SK-N-SH (cell line): ENCODE measurements at regions not wholly inside any gene's neighbourhood (a gene's known extent, or its start where the extent isn't known, plus 50 kb on each side); places are given as distances from the start of the nearest gene placed in this dataset.

Experiments used
- CTCF ChIA-PET: fragments of 300-600, 350-600 bp; formaldehyde crosslinking; extraction: SDS; loops from one replicate; lab custom pipeline; 2021; lab: Yijun Ruan, JAX
- POLR2A ChIA-PET: fragments of 350-600 bp; sonication (Branson Sonifier 250); formaldehyde crosslinking; extraction: SDS; loops from one replicate; lab custom pipeline; 2020; ENCODE audit warnings: antibody characterized with exemption, inconsistent platforms; lab: Yijun Ruan, JAX
- DNase-seq: peaks from one replicate; pipeline ENCODE4 v3.0.0; 2012
- H2AFZ ChIP-seq: fragments of 200-600 bp; sonication (generic); 2 replicates; pipeline ENCODE4 v1.8.1; 2016; ENCODE audit warnings: antibody characterized with exemption, mild to moderate bottlenecking, low read depth
- H3F3A ChIP-seq: fragments of 200-600 bp; sonication (generic); replicated peaks from 2 replicates; pipeline ENCODE3; 2016; ENCODE audit warnings: antibody characterized with exemption, mild to moderate bottlenecking; ENCODE audit not compliant: insufficient read depth
- H3K27ac ChIP-seq, 2 experiments: fragments of 200-500 bp in 1 of 2; fragments of 200-600 bp in 1 of 2; sonication (Bioruptor generic) in 1 of 2; sonication (generic), shearing (Covaris generic) in 1 of 2; 2 replicates each; pipeline versions ENCODE4 v1.5.1 to v1.6.1; 2014 to 2016; ENCODE audit warnings: low read depth in 2 of 2, inconsistent platforms in 1 of 2, low read length in 1 of 2, mild to moderate bottlenecking in 1 of 2, mixed read lengths in 1 of 2
- H3K27me3 ChIP-seq: fragments of 200-600 bp; sonication (generic), shearing (Covaris generic); 2 replicates; pipeline ENCODE4 v1.6.1; 2016; ENCODE audit warnings: mixed run types; ENCODE audit not compliant: insufficient read depth
- H3K36me3 ChIP-seq, 2 experiments: fragments of 200-500 bp in 1 of 2; fragments of 200-600 bp in 1 of 2; sonication (Bioruptor generic) in 1 of 2; sonication (generic) in 1 of 2; replicated peaks in 1 of 2; 2 replicates each; pipeline versions ENCODE3 to v1.5.1; 2014 to 2016; ENCODE audit warnings: low read length in 1 of 2, mild to moderate bottlenecking in 1 of 2; ENCODE audit not compliant: insufficient read depth in 2 of 2, control insufficient read depth in 1 of 2
- H3K4me1 ChIP-seq, 2 experiments: fragments of 200-500 bp in 1 of 2; fragments of 200-600 bp in 1 of 2; sonication (Bioruptor generic) in 1 of 2; sonication (generic), shearing (Covaris generic) in 1 of 2; 2 replicates each; pipeline versions ENCODE4 v1.5.1 to v1.6.1; 2014 to 2016; ENCODE audit warnings: low read depth in 1 of 2, low read length in 1 of 2, mixed run types in 1 of 2; ENCODE audit not compliant: insufficient read depth in 2 of 2, control insufficient read depth in 1 of 2
- H3K4me2 ChIP-seq: fragments of 200-600 bp; sonication (generic), shearing (Covaris generic); 2 replicates; pipeline ENCODE4 v1.6.1; 2017; ENCODE audit warnings: mixed run types
- H3K4me3 ChIP-seq, 2 experiments: fragments of 200-500 bp in 1 of 2; fragments of 200-600 bp in 1 of 2; sonication (Bioruptor generic) in 1 of 2; sonication (generic), shearing (Covaris generic) in 1 of 2; 2 replicates each; pipeline versions ENCODE4 v1.5.1 to v1.8.1; 2014 to 2016; ENCODE audit warnings: low read depth in 2 of 2, inconsistent platforms in 1 of 2, low read length in 1 of 2, mild to moderate bottlenecking in 1 of 2, mixed read lengths in 1 of 2, moderate library complexity in 1 of 2
- H3K79me2 ChIP-seq: fragments of 200-600 bp; sonication (generic); 2 replicates; pipeline ENCODE4 v1.8.1; 2017; ENCODE audit warnings: mild to moderate bottlenecking; ENCODE audit not compliant: insufficient read depth
- H3K9ac ChIP-seq: fragments of 200-600 bp; sonication (generic); 2 replicates; pipeline ENCODE4 v1.6.1; 2017; ENCODE audit warnings: mixed run types
- H3K9me2 ChIP-seq: fragments of 200-600 bp; sonication (generic); 2 replicates; pipeline ENCODE4 v1.6.1; 2017; ENCODE audit warnings: mixed run types
- H3K9me3 ChIP-seq: fragments of 200-600 bp; sonication (generic); 2 replicates; pipeline ENCODE4 v1.6.1; 2017; ENCODE audit warnings: mixed run types, mild to moderate bottlenecking, moderate library complexity
- H4K20me1 ChIP-seq: fragments of 200-600 bp; sonication (generic); 2 replicates; pipeline ENCODE4 v1.6.1; 2017; ENCODE audit warnings: mild to moderate bottlenecking, mixed run types; ENCODE audit not compliant: insufficient read depth
- CHD2 ChIP-seq: fragments of 150-350 bp; IDR thresholded peaks from 2 replicates; pipeline ENCODE4 v1.6.1; 2018; ENCODE audit warnings: low read length; ENCODE audit not compliant: partially characterized antibody
- CTCF ChIP-seq: fragments of 200-600 bp; sonication (generic); IDR thresholded peaks from 2 replicates; pipeline ENCODE4 v1.6.1; 2017; ENCODE audit warnings: antibody characterized with exemption, mild to moderate bottlenecking, moderate library complexity
- ELF1 ChIP-seq: IDR thresholded peaks from 2 replicates; pipeline ENCODE4 v1.4.0; 2012
- EP300 ChIP-seq, 2 experiments: IDR thresholded peaks; 2 replicates each; pipeline versions ENCODE4 v1.4.0 to v1.6.1; 2012; ENCODE audit warnings: borderline replicate concordance in 1 of 2, low read depth in 1 of 2, low read length in 1 of 2
- GATA2 ChIP-seq: sonication (generic); formaldehyde crosslinking; IDR thresholded peaks from 2 replicates; pipeline ENCODE4 v1.5.0; 2020; ENCODE audit warnings: mild to moderate bottlenecking, missing genetic modification reagents
- IRF3 ChIP-seq: fragments of 150-350 bp; IDR thresholded peaks from 2 replicates; pipeline ENCODE4 v1.6.1; 2016; ENCODE audit warnings: mild to moderate bottlenecking, low read depth, low read length
- MAX ChIP-seq: IDR thresholded peaks from 2 replicates; pipeline ENCODE4 v1.4.0; 2012; ENCODE audit warnings: low read depth
- MEF2A ChIP-seq: IDR thresholded peaks from 2 replicates; pipeline ENCODE4 v1.4.0; 2012; ENCODE audit warnings: low read depth, borderline replicate concordance
- NFIC ChIP-seq: IDR thresholded peaks from 2 replicates; pipeline ENCODE4 v1.4.0; 2012; ENCODE audit warnings: borderline replicate concordance
- NRF1 ChIP-seq: IDR thresholded peaks from 2 replicates; pipeline ENCODE4 v1.6.1; 2012; ENCODE audit warnings: low read depth, mild to moderate bottlenecking, low read length
- POLR2AphosphoS5 ChIP-seq: IDR thresholded peaks from 2 replicates; pipeline ENCODE4 v1.6.1; 2012; ENCODE audit warnings: low read depth, low read length
- RAD21 ChIP-seq: IDR thresholded peaks from 2 replicates; pipeline ENCODE4 v1.6.1; 2012; ENCODE audit warnings: mild to moderate bottlenecking, low read length
- RCOR1 ChIP-seq: fragments of 150-350 bp; IDR thresholded peaks from 2 replicates; pipeline ENCODE4 v1.6.1; 2017; ENCODE audit warnings: antibody characterized with exemption, low read length
- RFX5 ChIP-seq: IDR thresholded peaks from 2 replicates; pipeline ENCODE4 v1.6.1; 2012; ENCODE audit warnings: mild to moderate bottlenecking, improper control_type of control experiment, low read length
- SIN3A ChIP-seq: IDR thresholded peaks from 2 replicates; pipeline ENCODE4 v1.6.1; 2012; ENCODE audit warnings: low read depth, mild to moderate bottlenecking, low read length, moderate library complexity, borderline replicate concordance
- SMC3 ChIP-seq: IDR thresholded peaks from 2 replicates; pipeline ENCODE4 v1.6.1; 2012; ENCODE audit warnings: low read depth, low read length, improper control_type of control experiment
- TAF1 ChIP-seq: IDR thresholded peaks from 2 replicates; pipeline ENCODE4 v1.6.1; 2012; ENCODE audit warnings: low read depth, mild to moderate bottlenecking, low read length, moderate library complexity, borderline replicate concordance
- TCF12 ChIP-seq: IDR thresholded peaks from 2 replicates; pipeline ENCODE4 v1.4.0; 2012
- TEAD4 ChIP-seq: IDR thresholded peaks from 2 replicates; pipeline ENCODE4 v1.4.0; 2012; ENCODE audit warnings: mild to moderate bottlenecking, borderline replicate concordance; ENCODE audit not compliant: insufficient read depth
- YY1 ChIP-seq: IDR thresholded peaks from 2 replicates; pipeline ENCODE4 v1.4.0; 2012; ENCODE audit warnings: low read depth, mild to moderate bottlenecking
- WGBS: methylation state at CpG from one replicate; pipeline ENCODE4 v1.1.6; 2017; ENCODE audit warnings: low lambda C conversion rate; 5-methylcytosine and 5-hydroxymethylcytosine counted together

GRCh38 chr5:103464835-103465484 is 97.6 kb downstream of the NUDT12 start:
- H3K27me3 ChIP-seq, result no peaks in the 10 kb centered on the region
- no peaks in the 10 kb centered on the region for H4K20me1 ChIP-seq
- POLR2A ChIA-PET, result no interaction called here
- H3K9me3 ChIP-seq, result no peaks in the 10 kb centered on the region
- no peaks in the 10 kb centered on the region for H3K79me2 ChIP-seq
- 0 out of 2 replicates have a peak overlapping the region, but pooled peaks have one; percentile 1 for H3K4me2 ChIP-seq
- no peak overlapping the region for H2AFZ ChIP-seq
- CTCF ChIA-PET, result interaction anchor here (0.7 to 0.9 kb wide), 2 partner anchors 10 to 73 kb away, joined by 3 to 5 read pairs; no protein-coding TSS in a partner anchor
- H3K36me3 ChIP-seq, result no peaks in the 10 kb centered on the region
- H3F3A ChIP-seq, result peaks cover 32% of the 10 kb centered on the region
- no peak overlapping the region; a peak in 2 of 4 replicates for H3K27ac ChIP-seq
- H3K9ac ChIP-seq, result no peak overlapping the region
- no peak overlapping the region for H3K4me3 ChIP-seq
- no peaks in the 10 kb centered on the region for H3K9me2 ChIP-seq
- WGBS, result 83% methylated on average over 5 of the region's 5 CpGs
- DNase-seq, result no peak
- peaks cover 5 to 62% of the 10 kb centered on the region in 2 experiments; a peak in 3 of 4 replicates for H3K4me1 ChIP-seq
- TF ChIP-seq YY1 (no peak), CTCF (peak; percentile 35)

- Histone ChIP-seq H3K9me2 (no peaks in the 10 kb centered on the region), H3K27me3 (no peaks in the 10 kb centered on the region), H4K20me1 (no peaks in the 10 kb centered on the region), H3K27ac (no peak overlapping the region), H3K36me3 (no peaks in the 10 kb centered on the region), H3K4me2 (no peak overlapping the region), H2AFZ (peak overlapping the region; percentile 48; the same call in 1 of the 2 replicates), H3K4me3 (no peak overlapping the region), H3K9me3 (no peaks in the 10 kb centered on the region), H3F3A (peaks cover 24% of the 10 kb centered on the region), H3K4me1 (peaks cover 5 to 48% of the 10 kb centered on the region in 2 experiments; a peak in 3 of 4 replicates), H3K9ac (no peak overlapping the region), H3K79me2 (no peaks in the 10 kb centered on the region)
- POLR2A ChIA-PET, result no interaction called here
- CTCF ChIA-PET, result interaction anchor here (0.6 to 1.9 kb wide), 3 partner anchors 12 to 231 kb away, joined by 3 to 7 read pairs (median 3); no protein-coding TSS in a partner anchor
- 89% methylated on average over 5 of the region's 5 CpGs for WGBS
- no peak for DNase-seq
- TF ChIP-seq MAX (no peak), ELF1 (no peak), NFIC (no peak), RCOR1 (no peak), TCF12 (no peak), GATA2 (CRISPR knock-in tag) (no peak), CHD2 (no peak), TEAD4 (no peak), MEF2A (no peak), IRF3 (no peak), EP300 (IDR thresholded peaks at IDR 0.05; ENCODE audit: borderline replicate concordance in 1 of 2, low read depth in 1 of 2, low read length in 1 of 2) (no peak), POLR2AphosphoS5 (no peak), SMC3 (no peak), SIN3A (no peak), TAF1 (no peak), RFX5 (no peak), RAD21 (no peak), NRF1 (no peak)
Observed at GRCh38 chr5:103463261-103463660, 99.3 kb downstream of the NUDT12 start.
